Umbilical cord (tissue), 1 donor: ENCODE measurements at regions not wholly inside any gene's neighbourhood (a gene's known extent, or its start where the extent isn't known, plus 50 kb on each side); places are given as distances from the start of the nearest gene placed in this dataset.
"Not testable (repeated sequence)": the region's sequence is repeated elsewhere in the genome, so short reads cannot be mapped to it uniquely, and the experiment has no call there.

Source experiments
- DNase-seq: peaks from one replicate; pipeline ENCODE4 v3.0.0-alpha.2; 2015; ENCODE audit warnings: low spot score

DNA sequence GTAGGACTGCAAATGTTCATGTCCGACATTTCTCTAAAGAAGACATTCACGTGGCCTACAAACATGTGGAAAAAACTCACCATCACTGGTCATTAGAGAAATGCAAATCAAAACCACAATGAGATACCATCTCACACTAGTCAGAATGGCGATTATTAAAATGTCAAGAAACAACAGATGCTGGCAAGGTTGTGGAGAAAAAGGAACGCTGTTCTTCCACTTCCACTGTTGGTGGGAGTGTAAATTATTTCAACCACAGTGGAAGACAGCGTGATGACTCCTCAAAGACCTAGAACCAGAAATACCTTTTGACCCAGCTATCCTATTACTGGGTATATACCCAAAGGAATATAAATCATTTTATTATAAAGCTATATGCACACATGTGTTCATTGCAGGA lies 253.9 kb upstream of the UBASH3B start:
- DNase-seq: not testable (repeated sequence)

- DNase-seq: no peak
These were observed 256.1 kb upstream of the UBASH3B start for GRCh38 chr11:122399375-122399774.

DNA sequence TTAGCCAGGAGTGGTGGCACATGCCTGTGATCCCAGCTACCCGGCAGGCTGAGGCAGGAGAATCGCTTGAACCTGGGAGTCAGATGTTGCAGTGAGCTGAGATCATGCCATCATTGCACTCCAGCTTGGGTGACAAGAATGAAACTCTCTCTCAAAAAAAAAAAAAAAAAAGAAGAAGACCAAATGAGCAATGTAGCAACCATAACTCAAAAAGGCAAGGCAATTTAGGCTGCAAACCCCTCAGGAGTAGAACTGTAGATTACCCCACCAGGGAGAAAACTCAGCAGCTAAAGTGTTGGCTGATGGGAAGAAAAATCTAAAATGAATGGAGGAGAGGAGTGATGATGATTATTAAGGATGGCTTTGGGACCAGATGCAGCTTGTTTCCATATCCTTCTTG lies 256.7 kb upstream of the UBASH3B start:
- no peak for DNase-seq

DNA sequence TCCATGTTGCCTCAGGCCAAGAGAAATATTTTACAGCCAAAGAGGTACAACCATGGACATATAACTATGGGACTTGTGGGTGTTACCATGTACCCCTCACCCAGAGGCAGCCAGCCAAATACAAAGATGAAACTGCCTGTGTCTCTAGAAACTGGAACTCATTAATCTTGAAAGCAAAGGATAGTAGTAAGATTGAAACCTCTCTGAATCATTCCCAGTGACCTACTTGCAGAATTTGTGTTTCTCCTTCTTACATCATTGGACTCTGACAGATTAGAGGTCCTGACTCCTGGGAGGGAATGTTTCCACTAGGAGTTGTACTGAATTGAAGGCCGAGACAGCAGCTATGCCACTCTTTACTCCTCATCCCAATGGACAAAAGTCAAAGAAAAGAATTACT lies 257.4 kb upstream of the UBASH3B start:
- DNase-seq: peak; percentile 20

DNA sequence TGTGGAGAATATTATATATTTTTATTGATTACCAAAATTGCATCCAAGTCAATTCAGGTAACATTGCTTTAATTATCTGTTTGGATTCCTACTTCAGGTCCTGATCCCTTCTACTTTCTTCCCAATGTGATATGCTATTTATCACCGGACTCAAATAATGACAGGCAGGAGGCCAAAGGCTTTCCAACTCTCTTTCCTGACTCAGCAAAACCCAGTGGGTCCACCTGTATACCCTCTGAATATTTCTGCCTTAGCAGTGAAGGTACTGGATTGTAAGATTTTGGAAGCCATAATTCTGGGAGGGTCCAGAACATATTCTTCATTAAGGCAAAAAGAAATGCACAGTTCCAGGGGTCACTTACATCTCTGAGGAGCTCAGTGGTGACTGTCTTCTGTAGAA lies 260.2 kb upstream of the UBASH3B start:
- DNase-seq: no peak

DNA sequence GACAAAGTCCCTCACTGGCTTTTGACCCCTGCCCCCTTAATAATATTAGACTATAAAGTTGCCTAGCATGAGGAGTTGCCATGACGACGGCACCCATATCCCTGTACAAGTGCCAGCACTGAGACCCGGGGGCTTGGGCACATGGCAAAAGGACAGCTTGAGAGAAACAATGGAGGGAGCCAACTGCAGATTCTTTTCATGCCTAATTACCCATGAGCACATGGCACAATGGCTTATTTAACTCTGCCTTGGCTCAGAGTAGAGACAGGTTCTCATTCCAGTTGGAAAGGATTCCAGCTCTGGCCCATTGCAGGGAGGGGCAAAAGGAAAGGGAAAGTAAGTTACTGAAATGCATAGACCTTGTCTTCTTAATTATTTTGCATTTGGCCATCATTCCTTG lies 261.2 kb upstream of the UBASH3B start:
- no peak for DNase-seq

DNA sequence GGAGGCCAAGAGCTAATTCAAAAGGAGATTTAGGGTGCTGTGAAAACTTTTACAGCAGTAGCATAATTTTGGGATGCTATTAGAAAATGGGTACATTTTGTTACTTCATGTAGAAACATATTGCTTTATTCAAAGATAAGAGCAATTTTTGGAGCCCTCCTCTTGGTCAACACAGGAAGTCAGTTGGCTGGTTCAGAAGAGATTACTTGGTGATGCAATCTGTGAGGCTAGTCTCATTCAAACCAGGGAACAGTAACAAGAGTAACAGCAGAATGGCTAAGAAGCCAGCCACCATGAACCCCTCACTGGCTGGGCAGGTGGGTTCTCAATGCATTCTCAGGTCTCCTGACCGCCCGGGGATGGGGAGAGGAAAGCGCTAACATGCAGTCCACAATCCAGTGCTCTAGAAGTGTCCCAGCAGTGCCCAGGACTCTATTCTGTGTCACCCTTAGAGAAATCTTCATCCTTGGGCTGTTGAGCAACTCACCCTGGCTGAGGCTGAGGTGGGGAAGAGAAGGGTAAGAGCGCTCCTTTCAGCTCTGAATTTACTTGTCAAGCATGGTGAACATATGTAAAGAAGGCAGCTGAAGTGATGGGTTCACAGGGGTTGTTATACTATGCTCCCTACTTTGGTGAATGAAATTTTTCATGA lies 262.2 kb upstream of the UBASH3B start:
- no peak for DNase-seq

GRCh38 chr11:122392508-122392907 lies 263.0 kb upstream of the UBASH3B start:
- no peak for DNase-seq

GRCh38 chr11:122391049-122391448 lies 264.5 kb upstream of the UBASH3B start:
- no peak for DNase-seq

GRCh38 chr11:122383186-122383585 lies 267.2 kb upstream of the BLID start:
- DNase-seq: no peak

DNA sequence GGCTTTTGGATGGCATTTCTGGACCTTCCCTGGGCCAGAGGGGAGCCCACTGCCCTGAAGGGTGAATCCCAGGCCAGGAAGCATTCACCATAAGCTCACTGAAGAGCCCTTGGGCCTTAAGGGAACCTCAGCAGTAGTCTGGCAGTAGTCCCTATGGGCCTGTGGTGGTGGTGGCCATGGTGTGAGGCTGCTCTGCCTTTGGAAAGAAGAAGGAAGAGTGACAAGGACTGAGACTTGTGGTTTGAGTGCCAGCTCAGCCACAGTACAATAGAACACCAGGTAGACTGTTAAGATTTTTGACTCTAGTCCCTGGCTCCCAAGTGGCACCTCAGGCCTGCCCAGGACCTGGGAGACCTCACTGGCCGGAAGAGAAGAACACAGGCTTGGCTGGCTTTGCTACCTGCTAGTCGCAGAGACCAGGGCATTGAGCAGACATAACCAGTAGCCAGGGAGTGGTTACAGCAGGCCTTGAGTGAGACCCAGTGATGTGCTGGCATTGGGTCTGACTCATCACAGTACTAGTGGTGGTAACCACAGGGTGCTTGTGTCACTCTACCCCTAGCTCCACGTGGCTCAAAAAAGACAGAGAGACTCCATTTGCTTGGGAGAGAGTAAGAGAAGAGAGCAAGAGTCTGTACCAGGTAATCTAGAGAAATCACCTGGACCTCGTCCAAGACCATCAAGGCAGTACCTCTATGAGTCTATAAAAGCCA lies 259.8 kb upstream of the BLID start:
- DNase-seq: no peak

- no peak for DNase-seq
These were observed 252.8 kb upstream of the BLID start for GRCh38 chr11:122368796-122369195.

DNA sequence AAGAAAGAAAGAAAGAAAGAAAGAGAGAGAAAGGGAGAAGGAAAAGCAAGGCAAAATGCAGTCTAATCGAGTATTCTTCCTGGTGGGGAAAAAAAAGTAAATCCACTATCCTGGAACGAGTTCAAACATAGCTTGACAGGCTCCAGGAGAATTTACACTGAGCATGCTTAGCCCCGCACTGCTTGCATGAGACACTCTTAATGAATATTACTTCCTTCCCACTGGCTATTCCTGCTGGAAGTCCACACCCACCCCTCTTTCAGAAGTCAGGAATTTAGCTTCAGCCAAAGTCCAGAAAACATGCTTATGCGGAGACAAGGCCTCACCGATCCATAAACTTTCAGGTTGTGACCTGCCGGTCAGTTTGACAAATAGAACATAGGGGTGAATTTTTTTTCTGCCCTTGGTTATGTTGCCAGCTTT lies 251.8 kb upstream of the BLID start:
- peak; percentile 91 for DNase-seq

GRCh38 chr11:122365610-122366360 lies 249.8 kb upstream of the BLID start:
- peak; percentile 62 for DNase-seq

- DNase-seq: no peak
These were observed 247.3 kb upstream of the BLID start for GRCh38 chr11:122363296-122363695.

DNA sequence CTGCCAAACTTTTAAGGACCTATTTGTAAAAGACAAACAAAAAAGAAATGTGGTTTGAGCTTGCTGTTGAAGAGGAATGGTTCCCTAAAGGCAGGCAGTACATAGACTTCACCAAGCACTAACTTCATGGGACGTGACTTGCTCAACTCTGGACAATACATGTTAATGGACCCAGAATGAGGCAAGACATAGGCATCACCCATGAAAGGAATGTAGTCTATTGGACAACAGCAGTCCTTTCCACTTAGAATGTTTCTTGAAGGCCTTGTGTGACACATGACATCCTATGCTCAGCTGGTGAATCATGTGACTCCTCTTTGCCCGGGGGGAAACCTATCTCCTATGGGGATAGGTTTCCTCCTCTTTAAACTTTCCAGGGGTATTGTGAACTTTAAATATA lies 246.4 kb upstream of the BLID start:
- DNase-seq: no peak

DNA sequence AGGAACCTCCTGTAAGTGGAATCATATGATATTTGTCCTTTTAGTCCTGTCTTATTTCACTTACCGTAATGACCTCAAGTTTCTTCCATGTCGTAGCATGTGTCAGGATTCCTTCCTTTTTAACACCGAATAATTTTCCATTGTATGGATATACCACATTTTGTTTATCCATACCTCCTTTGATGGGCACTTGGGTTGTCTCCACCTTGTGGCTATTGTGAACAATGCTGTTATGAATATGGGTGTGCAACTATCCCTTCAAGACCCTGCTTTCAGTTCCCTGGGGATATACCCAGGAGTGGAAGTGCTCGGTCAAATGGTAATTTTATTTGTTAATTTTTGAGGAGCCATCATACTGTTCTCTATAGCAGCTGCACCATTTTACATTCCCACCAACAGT lies 244.9 kb upstream of the BLID start:
- no peak for DNase-seq

GRCh38 chr11:122359081-122359571 lies 243.1 kb upstream of the BLID start:
- DNase-seq: no peak

- DNase-seq: no peak
These were observed 242.3 kb upstream of the BLID start for GRCh38 chr11:122358292-122358691.

GRCh38 chr11:122355968-122356367 lies 240.0 kb upstream of the BLID start:
- no peak for DNase-seq

DNA sequence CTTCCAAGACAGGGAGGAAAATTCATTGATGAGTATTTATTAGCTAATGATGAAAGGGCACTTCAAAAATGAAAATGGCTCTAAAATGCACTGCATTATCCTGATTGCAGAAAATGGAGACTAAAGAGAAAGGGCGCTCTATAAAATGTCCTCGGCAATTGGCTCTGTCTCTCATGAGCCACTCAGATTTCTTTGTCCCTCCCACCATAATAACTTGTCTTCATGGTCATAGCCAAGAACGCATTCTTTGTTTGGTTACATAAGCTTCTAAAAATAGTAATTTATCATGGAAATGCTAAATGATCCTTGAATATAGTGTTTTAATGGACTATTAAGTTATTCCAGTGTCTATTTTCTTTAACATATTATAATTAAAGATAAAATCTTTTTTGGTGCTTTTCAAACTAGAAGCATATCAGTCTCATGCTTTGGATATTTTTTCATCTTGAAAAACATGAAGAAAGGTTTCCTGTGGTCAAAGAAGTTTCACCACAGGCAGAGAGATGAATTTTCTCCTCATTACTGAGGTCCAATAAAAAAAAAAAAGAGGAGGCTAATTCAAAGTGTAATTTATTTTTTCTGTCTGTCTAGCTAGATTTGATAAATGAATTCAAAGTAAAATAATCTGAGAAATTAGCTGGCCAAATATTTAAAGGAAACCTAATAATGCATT lies 238.1 kb upstream of the BLID start:
- no peak for DNase-seq

- no peak for DNase-seq
These were observed 237.5 kb upstream of the BLID start for GRCh38 chr11:122353561-122353960.
